NCI-H524 (cell line): ENCODE measurements at regions not wholly inside any gene's neighbourhood (a gene's known extent, or its start where the extent isn't known, plus 50 kb on each side); places are given as distances from the start of the nearest gene placed in this dataset.
"Not testable (repeated sequence)": the region's sequence is repeated elsewhere in the genome, so short reads cannot be mapped to it uniquely, and the experiment has no call there.

ENCODE experiments used
- DNase-seq, 2 experiments: peaks; one replicate each; lab custom pipeline; 2025; lab: John Stamatoyannopoulos, UW

DNA sequence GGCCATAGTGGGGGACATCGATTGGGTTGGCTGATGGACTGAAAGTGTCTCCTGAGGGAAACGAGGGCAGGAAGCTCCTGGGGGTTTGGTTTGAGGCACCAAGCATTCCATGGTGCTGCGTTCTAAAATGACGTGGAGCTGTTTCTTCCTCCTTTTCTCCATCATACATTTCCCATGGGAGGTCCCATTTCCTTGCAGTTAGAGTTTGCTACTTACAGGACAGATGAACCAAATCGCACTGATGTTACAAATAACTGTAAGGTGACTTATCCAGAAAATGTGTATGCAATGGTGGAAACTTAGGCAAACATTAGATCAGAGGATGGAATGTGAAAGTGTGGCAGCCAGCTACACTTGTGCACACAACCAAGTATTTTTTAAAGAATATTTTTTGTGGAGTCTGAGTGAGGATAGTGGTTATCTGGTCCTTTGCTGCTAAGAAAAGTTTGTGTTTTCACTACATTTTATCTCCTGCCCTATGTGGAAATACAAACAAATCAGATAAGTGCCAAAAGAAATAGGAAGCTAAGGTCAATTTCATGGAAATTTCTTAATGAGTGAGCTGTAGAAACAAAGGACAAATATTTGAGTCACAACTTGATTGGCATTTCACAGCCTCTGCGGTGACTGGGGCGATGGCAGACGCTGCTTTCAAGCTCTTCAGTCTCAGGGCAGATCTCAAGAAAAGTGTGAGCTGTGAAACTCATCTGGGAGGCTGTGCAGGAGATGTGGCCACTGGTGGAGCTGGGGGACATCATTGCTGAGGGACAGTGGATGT lies 256.2 kb downstream of the TSN start:
- no peak for DNase-seq

DNA sequence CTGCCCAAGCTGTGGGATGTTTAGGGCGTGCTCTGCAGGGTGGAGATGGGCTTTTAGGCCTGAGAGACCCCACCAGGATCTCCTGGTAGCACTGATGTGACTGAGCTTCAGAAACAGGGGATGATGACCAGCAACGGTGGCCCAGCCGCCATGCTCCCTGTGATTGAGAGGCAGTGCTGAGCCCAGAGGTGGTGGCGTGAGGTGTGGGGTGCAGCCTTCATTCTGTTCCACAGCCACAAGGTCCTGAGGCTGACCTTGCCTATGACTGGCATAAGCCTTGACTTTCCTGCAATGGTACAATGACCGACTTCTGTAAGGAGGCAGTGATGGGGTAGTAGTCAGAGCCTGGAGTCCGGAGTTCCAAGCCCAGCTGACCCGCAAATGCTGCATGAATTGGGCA lies 263.3 kb downstream of the TSN start:
- no peak for DNase-seq

DNA sequence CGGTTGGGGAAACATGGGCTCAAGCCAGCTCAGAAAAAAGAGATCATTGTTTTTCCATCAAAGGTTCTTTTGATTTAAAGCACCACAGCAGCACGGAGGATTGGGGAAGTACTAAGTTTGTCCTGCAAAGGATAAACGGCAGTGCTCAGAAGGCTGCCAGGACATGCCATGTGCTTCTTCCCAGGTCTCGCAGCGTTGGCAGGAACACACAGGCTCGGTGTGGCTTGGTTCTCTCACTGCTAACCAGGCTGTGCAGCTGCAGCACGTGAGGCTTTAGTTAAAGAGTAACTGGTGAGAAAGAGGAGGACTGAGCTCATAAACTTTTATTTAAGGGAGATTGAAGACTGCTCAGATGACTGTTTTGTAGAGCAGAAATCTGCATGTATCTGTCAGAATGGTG lies 264.3 kb downstream of the TSN start:
- DNase-seq = no peak

GRCh38 chr2:122020377-122020776 lies 264.9 kb downstream of the TSN start:
- no peak for DNase-seq

- DNase-seq = no peak
Measured at GRCh38 chr2:122021941-122022340, 266.5 kb downstream of the TSN start.

DNA sequence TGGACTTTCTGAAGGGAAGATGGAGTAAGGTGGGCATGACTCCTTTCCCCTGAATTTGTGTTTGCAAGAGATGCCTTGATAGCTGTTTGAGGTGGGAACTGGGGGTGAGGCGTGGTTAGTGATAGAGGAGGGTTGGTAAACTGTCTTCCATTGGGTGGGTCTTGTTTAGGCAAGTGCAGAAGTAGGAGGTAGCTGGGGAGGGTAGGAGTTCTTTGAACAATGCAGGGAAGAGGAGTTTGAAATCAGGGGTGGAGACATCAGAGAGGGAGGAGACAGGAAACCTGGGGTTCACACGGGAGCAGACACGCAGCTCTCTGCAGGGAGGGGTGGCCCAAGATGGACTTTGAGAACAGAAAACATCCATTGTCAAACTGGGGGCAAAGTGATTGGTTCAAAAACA lies 267.1 kb downstream of the TSN start:
- DNase-seq = no peak

GRCh38 chr2:122023059-122023864 lies 267.8 kb downstream of the TSN start:
- peak in 1 of 2 experiments; percentile 7 for DNase-seq

GRCh38 chr2:122027510-122028217 lies 272.2 kb downstream of the TSN start:
- no peak for DNase-seq

- DNase-seq = peak in 1 of 2 experiments; percentile 54
Measured at GRCh38 chr2:122028371-122029100, 273.1 kb downstream of the TSN start.

DNA sequence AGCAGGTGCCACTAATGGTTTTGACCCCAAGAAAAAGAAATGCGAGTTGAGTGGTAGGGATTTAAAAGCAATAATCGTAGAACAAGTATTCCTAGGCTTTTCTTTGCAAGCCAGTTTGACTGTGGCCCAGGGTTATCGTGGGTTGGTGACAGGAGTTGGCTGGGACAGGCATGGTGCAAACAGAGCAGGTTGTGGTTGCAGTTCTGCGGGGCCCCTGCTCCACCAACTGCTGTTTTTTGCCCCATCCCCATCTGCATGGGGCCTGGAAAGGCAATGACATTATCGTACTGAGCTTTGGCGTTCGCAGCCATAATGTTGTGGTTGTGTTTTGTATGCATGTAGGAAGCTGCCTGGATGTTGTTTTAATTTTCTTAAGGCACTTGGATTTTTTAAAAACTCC lies 274.0 kb downstream of the TSN start:
- DNase-seq = peak; percentile 79 to 87

DNA sequence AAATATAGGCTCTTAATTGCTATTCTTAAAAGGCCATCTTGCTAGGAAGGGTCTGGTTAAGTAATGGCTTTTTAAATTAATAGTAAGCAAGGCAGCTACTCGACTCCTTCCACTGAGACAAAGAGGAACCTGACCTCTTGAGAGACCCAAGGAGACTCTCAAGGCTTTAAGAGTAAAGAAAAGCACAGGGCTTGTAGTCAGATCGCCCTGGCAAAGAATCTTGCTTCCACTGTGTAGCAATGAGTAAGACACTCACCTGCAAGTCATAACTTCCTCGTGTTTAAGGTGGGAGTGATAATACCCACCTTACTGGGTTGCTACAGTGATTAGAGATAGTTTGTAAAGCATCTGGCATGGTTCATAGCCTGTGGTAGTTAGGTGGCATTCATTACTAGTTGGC lies 274.5 kb downstream of the TSN start:
- DNase-seq = peak; percentile 33 to 61

DNA sequence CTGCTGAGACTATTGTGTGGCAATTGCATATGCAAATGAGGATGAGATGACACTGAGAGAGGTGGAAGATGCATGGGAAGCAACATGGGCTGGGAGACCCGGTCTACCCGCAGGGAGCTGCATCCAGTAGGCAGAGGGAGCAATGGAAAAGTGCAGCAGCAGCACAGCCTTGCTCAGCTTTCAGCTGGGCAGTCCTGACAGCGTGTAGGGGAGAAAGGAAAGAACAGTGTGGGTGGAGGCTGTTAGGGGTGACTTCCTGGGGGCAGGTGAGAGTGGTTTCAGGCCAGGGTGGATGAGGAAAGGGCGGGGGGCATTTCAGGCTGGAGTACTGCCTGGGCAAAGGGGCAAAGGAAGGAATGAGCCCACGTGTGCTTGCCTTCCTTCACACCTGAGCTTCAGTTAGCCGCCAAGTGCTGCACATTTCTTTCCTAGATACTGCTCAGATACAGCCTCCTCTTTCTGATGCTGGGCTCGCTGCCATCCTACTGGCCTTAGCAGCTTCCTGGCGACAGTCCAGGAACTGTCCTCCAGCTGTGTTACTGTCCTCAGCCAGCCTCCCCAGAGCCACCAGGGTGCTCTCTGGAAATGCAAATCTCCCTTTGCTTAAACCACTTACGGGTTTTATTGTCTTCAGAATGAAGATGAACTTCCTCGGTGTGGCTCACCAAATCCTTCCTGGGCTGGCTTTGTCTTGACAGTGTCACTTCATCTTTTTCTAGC lies 276.3 kb downstream of the TSN start:
- DNase-seq = peak in 1 of 2 experiments; percentile 29

- DNase-seq = no peak
Measured at GRCh38 chr2:122032264-122032645, 276.8 kb downstream of the TSN start.

DNA sequence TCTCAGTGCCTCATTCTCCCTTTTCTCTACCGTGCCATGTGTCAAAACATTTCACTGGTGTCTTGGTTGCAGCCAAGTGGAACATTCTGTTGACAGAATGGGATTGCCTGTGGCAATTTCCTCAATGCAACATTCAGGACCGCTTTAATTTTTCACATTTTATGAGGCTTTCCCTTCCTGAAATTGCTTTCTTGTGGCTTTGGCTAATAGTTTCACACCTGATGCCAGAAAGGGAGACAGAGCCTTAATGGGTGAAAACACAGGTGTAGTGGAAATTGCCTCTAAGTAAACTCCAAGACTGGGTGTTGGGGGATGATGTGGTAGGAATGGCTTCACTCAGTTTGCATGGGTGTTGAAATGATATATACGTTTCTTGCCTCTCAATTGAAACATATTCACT lies 278.3 kb downstream of the TSN start:
- DNase-seq = no peak

DNA sequence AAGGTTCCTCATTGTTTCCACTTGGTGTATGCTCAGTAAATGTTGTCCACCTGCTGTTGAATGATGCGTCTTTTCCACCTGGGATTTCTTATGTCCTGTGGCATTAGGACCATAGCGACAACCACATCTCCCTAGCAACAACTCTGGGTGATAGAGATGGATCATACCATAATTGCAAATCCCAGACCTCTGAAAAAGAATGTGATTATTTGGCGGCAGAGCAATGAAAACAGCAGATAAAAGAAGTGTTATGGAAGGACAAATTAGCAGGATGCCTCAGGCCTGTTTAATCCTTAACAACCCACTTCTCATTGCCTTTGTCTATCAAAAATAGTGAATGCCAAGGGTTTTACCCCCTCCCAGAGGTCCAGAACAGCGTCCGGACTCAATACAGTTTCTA lies 278.9 kb downstream of the TSN start:
- peak in 1 of 2 experiments; percentile 6 for DNase-seq

- peak; percentile 77 to 78 for DNase-seq
Measured at GRCh38 chr2:122034777-122035176, 279.3 kb downstream of the TSN start.

DNA sequence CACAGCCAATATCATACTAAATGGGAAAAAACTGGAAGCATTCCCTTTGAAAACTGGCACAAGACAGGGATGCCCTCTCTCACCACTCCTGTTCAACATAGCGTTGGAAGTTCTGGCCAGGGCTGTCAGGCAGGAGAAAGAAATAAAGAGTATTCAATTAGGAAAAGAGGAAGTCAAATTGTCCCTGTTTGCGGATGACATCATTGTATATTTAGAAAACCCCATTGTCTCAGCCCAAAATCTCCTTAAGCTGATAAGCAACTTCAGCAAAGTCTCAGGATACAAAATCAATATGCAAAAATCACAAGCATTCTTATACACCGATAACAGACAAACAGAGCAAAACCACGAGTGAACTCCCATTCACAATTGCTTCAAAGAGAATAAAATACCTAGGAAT lies 283.4 kb downstream of the TSN start:
- DNase-seq = not testable (repeated sequence)

GRCh38 chr2:122041455-122041854 lies 286.0 kb downstream of the TSN start:
- no peak for DNase-seq

DNA sequence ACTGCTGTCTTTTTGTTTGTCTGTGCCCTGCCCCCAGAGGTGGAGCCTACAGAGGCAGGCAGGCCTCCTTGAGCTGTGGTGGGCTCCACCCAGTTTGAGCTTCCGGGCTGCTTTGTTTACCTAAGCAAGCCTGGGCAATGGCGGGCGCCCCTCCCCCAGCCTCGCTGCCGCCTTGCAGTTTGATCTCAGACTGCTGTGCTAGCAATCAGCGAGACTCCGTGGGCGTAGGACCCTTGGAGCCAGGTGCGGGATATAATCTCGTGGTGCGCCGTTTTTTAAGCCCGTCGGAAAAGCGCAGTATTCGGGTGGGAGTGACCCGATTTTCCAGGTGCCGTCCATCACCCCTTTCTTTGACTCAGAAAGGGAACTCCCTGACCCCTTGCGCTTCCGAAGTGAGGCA lies 296.2 kb downstream of the TSN start:
- DNase-seq = not testable (repeated sequence)

- DNase-seq = no peak
Measured at GRCh38 chr2:122055521-122055931, 300.1 kb downstream of the TSN start.

- DNase-seq = no peak
Measured at GRCh38 chr2:122056853-122057252, 301.4 kb downstream of the TSN start.
